Neural cell (in vitro differentiated cells): ENCODE measurements at regions not wholly inside any gene's neighbourhood (a gene's known extent, or its start where the extent isn't known, plus 50 kb on each side); places are given as distances from the start of the nearest gene placed in this dataset.

ENCODE experiments used
- H2AFZ ChIP-seq: fragments of 200-600, 300-800 bp; sonication (generic), shearing (Covaris generic); 2 replicates; pipeline ENCODE4 v1.6.0; 2014; ENCODE audit warnings: low read depth, mild to moderate bottlenecking, antibody characterized with exemption, low read length, moderate library complexity
- H3F3A ChIP-seq: fragments of 200-600 bp; shearing (Covaris generic); 2 replicates; pipeline ENCODE4 v1.6.1; 2016; ENCODE audit warnings: mild to moderate bottlenecking, moderate library complexity, mixed read lengths, antibody characterized with exemption, low read length; ENCODE audit not compliant: insufficient read depth, poor library complexity, severe bottlenecking
- H3K27ac ChIP-seq: fragments of 200-600, 300-800 bp; sonication (generic), shearing (Covaris generic); 2 replicates; pipeline ENCODE4 v1.5.1; 2014; ENCODE audit warnings: mild to moderate bottlenecking, low read length, moderate library complexity
- H3K27me3 ChIP-seq: fragments of 300-800, 200-600 bp; sonication (generic), shearing (Covaris generic); 2 replicates; pipeline ENCODE4 v1.6.0; 2014; ENCODE audit warnings: mild to moderate bottlenecking, low read depth, low read length, moderate library complexity; ENCODE audit not compliant: insufficient read depth
- H3K36me3 ChIP-seq: fragments of 300-800, 200-600 bp; sonication (generic), shearing (Covaris generic); 2 replicates; pipeline ENCODE4 v1.5.1; 2014; ENCODE audit warnings: mild to moderate bottlenecking, antibody characterized with exemption, low read length, moderate library complexity; ENCODE audit not compliant: insufficient read depth
- H3K4me2 ChIP-seq: fragments of 300-800, 200-600 bp; sonication (generic), shearing (Covaris generic); 2 replicates; pipeline ENCODE4 v1.6.0; 2014; ENCODE audit warnings: mild to moderate bottlenecking, low read length
- H3K4me3 ChIP-seq: fragments of 300-800, 200-600 bp; sonication (generic), shearing (Covaris generic); 2 replicates; pipeline ENCODE4 v1.5.1; 2014; ENCODE audit warnings: mild to moderate bottlenecking, low read length, moderate library complexity
- H3K79me2 ChIP-seq: fragments of 200-600 bp; shearing (Covaris generic); replicated peaks from 2 replicates; pipeline ENCODE4 v1.6.0; 2014; ENCODE audit warnings: mild to moderate bottlenecking, low read length, moderate library complexity; ENCODE audit not compliant: insufficient read depth
- H3K9ac ChIP-seq: fragments of 300-800, 200-600 bp; sonication (generic), shearing (Covaris generic); 2 replicates; pipeline ENCODE4 v1.6.1; 2016; ENCODE audit warnings: mild to moderate bottlenecking, low read length, mixed read lengths
- H3K9me2 ChIP-seq: fragments of 200-600 bp; shearing (Covaris generic); 2 replicates; pipeline ENCODE4 v1.6.1; 2016; ENCODE audit warnings: mild to moderate bottlenecking, low read length, mixed read lengths; ENCODE audit not compliant: insufficient read depth
- H3K9me3 ChIP-seq: fragments of 200-600, 300-800 bp; sonication (generic), shearing (Covaris generic); 2 replicates; pipeline ENCODE4 v1.6.1; 2016; ENCODE audit warnings: mild to moderate bottlenecking, mixed run types, low read length, moderate library complexity, mixed read lengths
- H4K20me1 ChIP-seq: fragments of 200-600 bp; shearing (Covaris generic); 2 replicates; pipeline ENCODE4 v1.6.1; 2016; ENCODE audit warnings: mild to moderate bottlenecking, mixed run types; ENCODE audit not compliant: insufficient read depth
- CTCF ChIP-seq: fragments of 450-650 bp; IDR thresholded peaks from 2 replicates; pipeline ENCODE4 v1.5.1; 2014; ENCODE audit warnings: antibody characterized with exemption, mild to moderate bottlenecking, moderate library complexity; ENCODE audit not compliant: poor library complexity, severe bottlenecking
- EP300 ChIP-seq: fragments of 450-650 bp; conservative IDR thresholded peaks from 2 replicates; pipeline ENCODE4 v1.6.1; 2014; ENCODE audit warnings: antibody characterized with exemption, mild to moderate bottlenecking, moderate library complexity; ENCODE audit not compliant: poor library complexity, severe bottlenecking
- EZH2 ChIP-seq: fragments of 200-600, 300-800 bp; shearing (Covaris generic), sonication (generic); IDR thresholded peaks from 2 replicates; pipeline ENCODE4 v1.6.1; 2014; ENCODE audit warnings: antibody characterized with exemption, low read length, borderline replicate concordance, mild to moderate bottlenecking; ENCODE audit not compliant: insufficient read depth, poor library complexity, severe bottlenecking
- MXI1 ChIP-seq: fragments of 450-650 bp; conservative IDR thresholded peaks from 2 replicates; pipeline ENCODE4 v1.6.1; 2014; ENCODE audit warnings: antibody characterized with exemption, mild to moderate bottlenecking; ENCODE audit not compliant: poor library complexity, severe bottlenecking
- POLR2AphosphoS5 ChIP-seq: IDR thresholded peaks from 2 replicates; pipeline ENCODE4 v1.6.1; 2012
- RAD21 ChIP-seq: fragments of 450-650 bp; conservative IDR thresholded peaks from 2 replicates; pipeline ENCODE4 v1.6.1; 2014; ENCODE audit warnings: antibody characterized with exemption, mild to moderate bottlenecking, moderate library complexity
- REST ChIP-seq: IDR thresholded peaks from 2 replicates; pipeline ENCODE4 v1.6.1; 2012; ENCODE audit warnings: borderline replicate concordance
- SMC3 ChIP-seq: fragments of 450-650 bp; conservative IDR thresholded peaks from 2 replicates; pipeline ENCODE4 v1.6.1; 2014; ENCODE audit warnings: antibody characterized with exemption, mild to moderate bottlenecking, moderate library complexity; ENCODE audit not compliant: poor library complexity
- TAF1 ChIP-seq: IDR thresholded peaks from 2 replicates; pipeline ENCODE4 v1.6.1; 2012; ENCODE audit warnings: low read depth

- Histone ChIP-seq H2AFZ (no peak overlapping the region), H4K20me1 (no peaks in the 10 kb centered on the region), H3K9ac (no peak overlapping the region), H3K4me3 (no peak overlapping the region), H3K9me2 (no peaks in the 10 kb centered on the region), H3K27ac (no peak overlapping the region), H3K4me2 (no peak overlapping the region), H3K36me3 (no peaks in the 10 kb centered on the region), H3K79me2 (no peaks in the 10 kb centered on the region), H3F3A (no peaks in the 10 kb centered on the region), H3K9me3 (no peaks in the 10 kb centered on the region), H3K27me3 (no peaks in the 10 kb centered on the region)
- TF ChIP-seq TAF1 (no peak), MXI1 (no peak), CTCF (no peak), EZH2 (no peak), POLR2AphosphoS5 (no peak), EP300 (no peak), REST (no peak), SMC3 (no peak), RAD21 (no peak)
Measured at GRCh38 chr1:193971595-193971994, 785.2 kb upstream of the B3GALT2 start.

GRCh38 chr1:193960499-193960898 lies 774.1 kb upstream of the B3GALT2 start:
- no peaks in the 10 kb centered on the region for H3K36me3 ChIP-seq
- H2AFZ ChIP-seq, result no peak overlapping the region
- no peaks in the 10 kb centered on the region for H3K9me2 ChIP-seq
- H3K4me3 ChIP-seq, result peak overlapping the region; percentile 41
- H3K4me2 ChIP-seq, result peak overlapping the region; percentile 22
- H3K9ac ChIP-seq, result no peak overlapping the region
- no peaks in the 10 kb centered on the region for H3F3A ChIP-seq
- no peaks in the 10 kb centered on the region for H3K27me3 ChIP-seq
- H4K20me1 ChIP-seq, result no peaks in the 10 kb centered on the region
- TF ChIP-seq REST, result no peak
- TF ChIP-seq MXI1, result no peak
- no peak for TF ChIP-seq RAD21
- no peak for TF ChIP-seq TAF1
- TF ChIP-seq SMC3, result no peak
- TF ChIP-seq POLR2AphosphoS5, result no peak
- no peak for TF ChIP-seq EZH2
- TF ChIP-seq CTCF, result no peak
- TF ChIP-seq EP300, result no peak
- peak overlapping the region; percentile 44 for H3K27ac ChIP-seq
- no peaks in the 10 kb centered on the region for H3K9me3 ChIP-seq
- no peaks in the 10 kb centered on the region for H3K79me2 ChIP-seq
